Retinal pigment epithelial cell (primary cell): ENCODE measurements at regions not wholly inside any gene's neighbourhood (a gene's known extent, or its start where the extent isn't known, plus 50 kb on each side); places are given as distances from the start of the nearest gene placed in this dataset.

Source experiments
- DNase-seq: peaks from one replicate; pipeline ENCODE4 v3.0.0-alpha.2; 2010; ENCODE audit warnings: low read depth
- H3K4me3 ChIP-seq: 2 replicates; pipeline ENCODE4 v1.5.1; 2011; ENCODE audit warnings: mild to moderate bottlenecking, low read length, control low read depth, moderate library complexity
- TF ChIP-seq, protein P1 (sequence below): conservative IDR thresholded peaks from 2 replicates; pipeline ENCODE4 v1.5.1; 2011; ENCODE audit warnings: low read depth, low read length, control low read depth, inconsistent platforms

DNA sequence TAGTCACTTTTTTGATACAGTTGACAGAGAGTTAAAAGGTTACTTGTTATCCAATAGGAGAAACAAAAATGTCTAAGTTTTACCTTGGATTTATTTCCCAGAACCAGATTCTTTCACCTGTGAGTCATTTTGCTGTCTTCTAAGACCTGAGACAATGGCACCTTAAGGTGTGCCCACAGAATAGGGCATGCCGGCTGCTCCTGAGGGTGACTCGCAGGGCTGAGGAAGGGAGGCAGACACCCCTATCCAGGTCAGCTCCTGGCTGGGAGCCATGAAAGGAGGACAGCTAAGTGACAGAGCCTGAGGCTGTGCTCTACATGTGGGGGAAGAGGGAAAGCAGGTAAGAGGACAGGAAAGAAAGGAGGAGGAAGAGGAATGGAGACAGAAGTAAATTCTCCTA is 67.8 kb downstream of the RASSF10 start:
- H3K4me3 ChIP-seq: no peak overlapping the region
- no peak for DNase-seq
- TF ChIP-seq, protein P1, sequence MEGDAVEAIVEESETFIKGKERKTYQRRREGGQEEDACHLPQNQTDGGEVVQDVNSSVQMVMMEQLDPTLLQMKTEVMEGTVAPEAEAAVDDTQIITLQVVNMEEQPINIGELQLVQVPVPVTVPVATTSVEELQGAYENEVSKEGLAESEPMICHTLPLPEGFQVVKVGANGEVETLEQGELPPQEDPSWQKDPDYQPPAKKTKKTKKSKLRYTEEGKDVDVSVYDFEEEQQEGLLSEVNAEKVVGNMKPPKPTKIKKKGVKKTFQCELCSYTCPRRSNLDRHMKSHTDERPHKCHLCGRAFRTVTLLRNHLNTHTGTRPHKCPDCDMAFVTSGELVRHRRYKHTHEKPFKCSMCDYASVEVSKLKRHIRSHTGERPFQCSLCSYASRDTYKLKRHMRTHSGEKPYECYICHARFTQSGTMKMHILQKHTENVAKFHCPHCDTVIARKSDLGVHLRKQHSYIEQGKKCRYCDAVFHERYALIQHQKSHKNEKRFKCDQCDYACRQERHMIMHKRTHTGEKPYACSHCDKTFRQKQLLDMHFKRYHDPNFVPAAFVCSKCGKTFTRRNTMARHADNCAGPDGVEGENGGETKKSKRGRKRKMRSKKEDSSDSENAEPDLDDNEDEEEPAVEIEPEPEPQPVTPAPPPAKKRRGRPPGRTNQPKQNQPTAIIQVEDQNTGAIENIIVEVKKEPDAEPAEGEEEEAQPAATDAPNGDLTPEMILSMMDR: no peak

GRCh38 chr11:13080861-13081260 is 71.7 kb downstream of the RASSF10 start:
- no peak overlapping the region for H3K4me3 ChIP-seq
- TF ChIP-seq, protein P1: no peak
- no peak for DNase-seq

DNA sequence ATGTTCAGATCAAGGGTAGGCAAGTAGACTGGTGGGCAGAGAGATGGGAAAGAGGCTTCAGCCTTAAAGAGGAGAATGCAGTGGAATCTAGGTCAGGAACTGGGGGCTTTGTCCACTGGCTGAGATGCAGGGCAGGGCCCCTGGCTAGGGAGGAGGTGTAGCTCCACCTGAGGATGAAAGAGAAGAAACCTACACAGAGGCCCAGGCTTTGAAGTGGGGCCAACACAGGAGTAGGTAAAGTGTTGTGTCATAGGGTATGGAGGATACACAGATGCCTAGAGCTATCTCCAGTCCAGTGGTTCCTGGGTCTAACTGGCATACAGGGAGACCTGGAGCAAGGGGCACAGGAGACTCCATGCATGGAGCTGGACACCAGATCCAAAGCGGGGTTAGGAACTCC is 73.5 kb downstream of the RASSF10 start:
- no peak overlapping the region for H3K4me3 ChIP-seq
- no peak for DNase-seq
- TF ChIP-seq, protein P1: no peak

DNA sequence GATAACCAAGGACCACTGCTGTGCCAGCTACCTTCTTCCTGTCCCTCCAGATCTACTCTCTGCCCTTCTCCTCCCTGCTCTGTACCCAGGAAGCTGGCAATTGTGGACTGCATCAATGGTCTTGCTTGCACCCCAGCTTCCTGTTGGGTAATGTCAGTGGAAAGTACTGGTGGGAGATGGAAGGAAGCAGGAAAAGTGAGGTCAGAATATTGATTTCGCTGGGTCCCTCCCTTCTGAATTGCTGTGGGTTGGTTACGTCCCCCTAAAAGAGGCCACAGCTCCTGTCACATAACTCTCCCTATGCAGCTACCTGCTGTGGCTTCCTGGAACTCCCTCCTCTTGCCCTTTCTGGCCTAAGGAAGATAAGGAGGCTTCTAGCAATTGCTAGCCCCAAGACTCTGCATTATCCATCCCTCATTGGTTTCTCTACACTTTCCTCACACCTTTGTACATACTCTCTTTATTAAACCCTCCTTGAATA is 81.2 kb downstream of the RASSF10 start:
- H3K4me3 ChIP-seq: no peak overlapping the region
- TF ChIP-seq, protein P1: no peak
- DNase-seq: no peak

DNA sequence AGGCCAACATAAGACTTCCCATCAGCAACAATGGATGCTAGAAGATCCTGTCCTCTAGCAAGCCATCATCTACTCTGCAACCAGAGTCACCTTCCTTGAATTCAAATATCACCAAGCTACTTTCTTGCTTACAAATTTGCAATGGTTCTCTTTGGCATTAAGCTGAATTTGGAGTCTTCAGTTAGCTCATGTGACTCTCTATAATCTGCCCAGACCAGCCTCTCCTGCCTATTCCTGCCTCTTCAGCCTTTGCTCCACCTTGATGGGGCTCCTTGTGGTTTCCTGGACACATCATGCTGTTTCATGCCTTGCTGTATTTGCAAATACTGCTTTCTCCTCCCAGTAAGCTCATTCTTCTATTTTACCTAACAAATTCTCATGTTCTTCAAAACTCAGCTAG is 82.3 kb downstream of the RASSF10 start:
- DNase-seq: no peak
- H3K4me3 ChIP-seq: no peak overlapping the region

DNA sequence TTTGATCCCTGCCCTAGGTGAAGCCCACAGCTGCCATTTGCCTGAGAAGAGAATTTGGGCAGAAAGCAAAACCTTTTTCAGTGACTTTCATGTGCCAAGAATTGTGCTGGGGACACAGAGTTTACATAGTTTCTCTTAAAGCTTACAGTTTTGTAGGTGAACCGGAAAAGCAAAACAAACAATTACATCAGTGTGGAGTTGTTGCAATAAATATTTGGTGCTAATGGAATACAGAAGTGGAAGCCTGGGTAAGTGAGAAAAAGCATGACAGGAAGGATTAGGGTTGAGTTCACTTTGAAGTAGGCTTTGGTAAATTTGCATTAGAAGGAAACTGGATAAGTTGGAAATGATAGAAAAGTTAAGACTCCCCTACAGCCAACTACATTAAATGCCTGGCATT is 82.7 kb downstream of the RASSF10 start:
- TF ChIP-seq, protein P1: no peak
- no peak for DNase-seq
- H3K4me3 ChIP-seq: no peak overlapping the region

More for the DNA sequence above, 82.3 kb downstream of the RASSF10 start:
- TF ChIP-seq, protein P1: no peak

DNA sequence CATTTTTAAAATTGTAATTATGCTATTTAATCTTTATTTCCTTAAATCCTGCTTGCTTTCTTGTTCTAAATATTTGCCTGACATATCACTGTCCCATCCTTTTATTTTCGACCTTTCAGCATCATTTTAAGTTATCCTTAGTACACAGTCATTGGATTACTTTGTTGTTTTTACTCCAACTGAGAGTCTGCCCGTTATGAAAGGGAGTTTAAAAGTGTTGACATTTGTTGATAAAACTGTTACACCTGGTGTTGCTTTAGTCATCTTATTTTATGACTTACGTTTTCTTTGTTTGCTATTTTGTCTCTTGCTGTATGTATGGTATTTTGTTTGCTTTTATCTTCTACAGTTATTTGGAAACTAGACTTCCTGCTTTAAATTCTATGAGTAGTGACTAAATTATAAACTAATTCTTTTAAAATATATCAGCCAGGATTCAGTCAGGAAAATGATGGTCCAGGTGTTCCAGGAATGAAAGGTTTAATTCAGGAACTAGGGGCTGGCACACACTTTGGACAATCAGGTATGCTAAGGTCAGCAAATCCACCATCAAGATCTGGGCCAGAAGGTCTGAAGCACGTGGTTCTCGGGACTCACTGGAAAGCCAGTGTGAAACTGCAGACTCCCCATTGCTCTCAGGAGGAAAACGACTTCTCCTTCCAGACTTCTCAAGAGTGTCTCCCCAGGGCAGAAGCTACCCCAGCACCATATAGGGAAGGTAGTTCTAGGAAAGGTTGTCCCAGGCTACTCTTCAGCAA is 86.0 kb downstream of the RASSF10 start:
- no peak for DNase-seq
- H3K4me3 ChIP-seq: no peak overlapping the region
- TF ChIP-seq, protein P1: no peak
